GM18511 (cell line): ENCODE measurements at regions not wholly inside any gene's neighbourhood (a gene's known extent, or its start where the extent isn't known, plus 50 kb on each side); places are given as distances from the start of the nearest gene placed in this dataset.
"Not testable (repeated sequence)": the region's sequence is repeated elsewhere in the genome, so short reads cannot be mapped to it uniquely, and the experiment has no call there.

ENCODE experiments used
- ATAC-seq: cut with Tn5 transposase; IDR thresholded peaks from one replicate; pipeline ENCODE4 v1.9.1; 2021; ENCODE audit warnings: mild to moderate bottlenecking, moderate library complexity; ENCODE audit not compliant: unreplicated experiment

DNA sequence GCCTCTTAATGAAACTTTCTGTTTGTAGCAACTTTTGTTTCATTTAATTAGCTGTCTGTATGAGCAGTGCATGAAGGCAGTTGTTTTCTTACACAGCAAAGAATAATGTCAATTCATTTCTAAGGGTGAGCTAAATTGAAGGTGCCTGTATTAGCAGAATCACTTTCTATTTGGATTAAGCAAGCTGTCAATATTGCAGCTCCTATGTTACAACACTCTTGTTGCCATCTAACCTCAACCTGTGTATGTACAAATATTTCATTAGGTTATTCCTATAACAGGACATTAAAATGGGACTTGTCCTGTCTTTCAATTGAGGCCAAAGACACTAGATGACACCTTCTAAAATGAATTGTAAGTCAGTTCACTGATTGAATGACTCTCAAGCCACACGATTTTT lies 647.5 kb downstream of the UTRN start:
- no peak for ATAC-seq

DNA sequence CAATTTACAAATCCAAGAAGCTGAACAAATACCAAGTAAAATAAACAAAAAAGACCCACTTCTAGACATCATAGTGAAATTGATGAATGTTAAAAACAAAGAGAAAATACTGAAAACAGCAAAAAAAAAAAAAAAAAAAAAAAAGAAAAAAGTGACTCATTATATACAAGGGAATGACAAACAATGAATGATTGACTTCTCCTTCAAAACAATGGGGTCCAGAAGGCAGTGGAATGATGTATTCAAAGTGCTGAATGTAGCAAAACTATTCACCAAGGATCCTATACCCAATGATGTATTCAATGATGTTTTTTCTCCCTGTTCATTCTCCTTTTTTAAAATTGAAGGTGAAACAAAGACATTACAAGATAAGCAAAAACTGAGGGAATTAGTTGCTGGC lies 650.0 kb downstream of the UTRN start:
- ATAC-seq: no peak

DNA sequence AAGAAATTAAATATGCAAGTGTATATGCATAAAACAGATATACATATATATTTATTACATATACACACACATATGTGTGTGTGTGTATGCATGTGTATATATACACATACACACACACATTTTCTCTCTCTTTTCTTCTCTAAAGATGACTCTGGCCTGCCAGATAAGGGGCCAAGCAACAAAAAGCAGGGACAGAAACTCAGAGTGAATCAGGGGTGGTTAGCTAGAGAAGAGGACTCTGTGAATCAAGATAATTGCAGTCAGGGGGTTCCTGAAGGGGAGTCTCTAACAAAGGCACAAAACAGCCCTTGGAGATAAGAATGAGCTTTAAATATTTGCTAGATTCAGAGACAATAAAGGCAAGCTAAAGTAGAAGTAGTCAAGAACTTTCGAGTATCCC lies 650.5 kb downstream of the UTRN start:
- ATAC-seq: no peak

DNA sequence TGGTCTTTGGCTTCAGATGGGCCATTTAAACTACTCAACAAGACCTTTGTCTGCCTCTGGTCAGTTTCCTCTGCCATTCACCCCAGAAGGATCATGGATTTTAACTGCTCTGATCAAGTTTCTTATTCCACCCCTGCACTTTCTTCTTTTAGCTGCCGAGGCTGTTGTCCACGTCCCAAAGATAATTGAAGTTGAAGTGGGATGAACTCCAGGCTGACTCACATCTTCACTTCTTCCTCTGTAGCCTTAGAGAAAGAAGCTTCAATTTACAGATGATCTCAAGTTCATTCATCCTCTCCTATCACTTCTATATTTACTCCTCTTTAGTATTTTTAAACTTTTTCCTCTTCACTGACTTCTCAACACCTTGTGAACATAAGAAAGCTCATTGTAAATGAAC lies 651.6 kb downstream of the UTRN start:
- no peak for ATAC-seq

DNA sequence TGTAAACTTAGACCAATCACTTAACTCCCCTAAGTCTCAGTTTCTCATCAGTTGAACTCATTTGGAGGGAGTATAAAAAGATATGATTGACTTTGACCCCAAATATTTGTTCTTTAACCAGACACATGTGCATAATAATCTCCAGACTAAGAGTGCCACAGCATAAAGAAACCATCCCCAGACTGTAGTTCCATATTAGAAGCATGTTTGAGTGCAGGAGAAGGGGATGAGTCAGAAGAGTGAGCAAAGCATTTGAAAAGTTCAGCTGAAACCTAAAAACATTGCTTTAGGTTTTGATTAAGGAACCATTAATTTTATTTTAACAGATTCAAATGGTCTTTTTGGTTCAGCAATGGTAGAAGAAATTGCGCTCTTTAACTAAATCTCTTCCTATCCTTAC lies 654.8 kb downstream of the UTRN start:
- ATAC-seq: no peak

DNA sequence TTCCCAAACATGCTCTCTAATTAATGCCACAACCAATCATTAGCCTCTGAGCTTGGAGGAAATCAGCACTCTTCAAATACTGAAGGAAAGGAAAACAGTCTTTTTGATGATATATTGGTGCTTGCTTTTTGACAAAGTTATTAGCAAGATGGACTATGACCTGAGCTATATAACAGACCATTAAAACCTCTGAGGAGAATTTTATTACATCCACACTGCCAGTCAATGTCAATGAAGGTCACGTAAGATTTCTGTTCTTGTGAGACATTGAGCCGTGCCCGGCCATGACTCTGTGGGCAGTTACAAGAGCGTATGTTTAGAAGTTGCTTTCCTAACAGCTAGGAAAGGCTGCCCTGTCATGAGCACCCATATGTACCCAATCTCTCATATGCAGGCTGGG lies 659.0 kb downstream of the UTRN start:
- ATAC-seq: no peak

DNA sequence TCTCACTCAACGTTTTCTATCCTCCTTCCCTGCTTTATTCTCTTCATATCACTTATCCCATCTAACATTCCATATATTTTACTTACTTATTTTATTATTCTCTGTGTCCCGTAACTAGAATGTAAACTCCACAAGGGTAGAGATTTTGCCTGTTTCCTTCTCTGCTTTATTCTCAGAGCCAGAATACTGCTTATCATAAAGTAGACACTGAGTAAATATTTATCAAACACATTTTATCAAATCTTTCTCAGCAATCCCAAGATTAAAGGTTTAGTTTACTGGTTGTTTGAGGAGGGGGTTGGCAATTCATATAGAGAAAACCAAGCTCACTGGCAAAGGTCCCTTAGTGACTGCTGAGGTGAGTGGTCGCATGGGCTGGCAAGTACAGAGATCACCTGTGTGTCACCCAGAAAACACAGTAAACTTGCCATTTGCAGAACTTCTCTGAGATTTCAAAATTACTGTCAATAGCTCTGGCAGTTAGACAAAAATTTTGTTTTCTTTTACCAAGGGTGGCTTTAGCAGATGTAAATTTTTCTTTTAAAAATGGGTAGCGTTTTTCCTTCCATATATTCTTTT lies 662.4 kb downstream of the UTRN start:
- no peak for ATAC-seq

DNA sequence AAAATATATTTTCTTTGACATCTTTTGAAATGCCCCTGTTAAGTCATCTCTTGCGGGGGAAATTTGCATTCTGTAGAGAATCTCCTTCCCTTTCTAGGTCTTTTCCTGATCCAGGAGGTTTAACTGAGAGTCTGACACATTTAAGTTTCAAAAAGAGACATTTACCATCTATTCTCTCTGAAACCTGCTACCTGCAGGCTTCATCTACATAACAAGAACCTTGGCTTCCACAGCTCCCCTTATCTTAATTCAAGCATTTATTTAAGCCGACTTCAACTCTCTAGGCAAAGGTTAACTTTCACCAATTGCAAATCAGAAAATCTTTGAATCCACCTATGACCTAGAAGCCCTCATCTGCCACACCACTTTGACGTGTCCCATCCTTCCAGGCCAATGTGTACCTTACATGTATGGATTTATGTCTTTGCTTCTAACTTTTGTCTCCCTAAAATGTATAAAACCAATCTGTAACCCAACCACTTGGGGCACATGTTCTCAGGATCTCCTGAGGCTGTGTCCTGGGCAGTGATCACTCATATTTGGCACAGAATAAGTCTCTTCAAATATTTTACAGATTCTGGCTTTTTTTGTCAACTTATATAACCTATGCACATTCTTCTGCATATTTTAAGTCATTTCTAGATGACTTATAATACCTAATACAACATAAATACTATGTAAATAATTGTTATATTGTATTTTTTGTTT lies 666.7 kb downstream of the UTRN start:
- no peak for ATAC-seq

DNA sequence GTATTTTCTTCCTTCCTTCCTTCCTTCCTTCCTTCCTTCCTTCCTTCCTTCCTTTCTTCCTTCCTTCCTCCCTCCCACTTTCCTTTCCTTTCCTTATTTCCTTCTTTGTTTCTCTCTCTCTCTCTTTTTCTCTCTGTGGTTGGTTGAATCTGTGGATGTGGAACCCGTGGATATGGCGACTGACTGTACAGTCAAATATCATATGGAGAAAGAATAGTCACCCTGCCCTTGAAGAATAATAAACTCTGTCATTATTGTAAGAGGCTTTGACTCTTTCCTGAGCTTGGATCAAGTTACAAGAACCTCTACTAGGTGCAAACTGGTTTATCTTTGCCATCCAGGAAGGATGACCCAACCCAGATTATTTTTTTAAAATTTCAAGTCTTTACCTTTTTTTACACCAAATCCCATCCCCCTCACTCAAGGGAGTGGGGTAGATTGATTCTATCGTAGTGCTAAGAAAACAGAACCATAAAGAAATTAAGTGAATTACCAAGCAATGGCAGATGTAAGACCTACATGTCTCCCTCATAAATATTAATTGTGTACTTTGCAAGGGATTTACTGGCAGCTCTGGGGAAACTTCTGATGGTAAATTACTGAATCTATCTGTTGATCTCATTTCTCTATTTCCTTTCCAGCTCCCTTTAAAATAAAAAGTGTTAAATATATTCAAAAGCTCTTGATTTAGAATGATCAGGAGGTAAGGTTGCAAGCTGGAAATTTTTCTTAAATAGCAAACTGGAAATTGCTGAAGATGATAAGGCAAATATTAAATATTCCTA lies 667.5 kb downstream of the UTRN start:
- ATAC-seq: no peak

DNA sequence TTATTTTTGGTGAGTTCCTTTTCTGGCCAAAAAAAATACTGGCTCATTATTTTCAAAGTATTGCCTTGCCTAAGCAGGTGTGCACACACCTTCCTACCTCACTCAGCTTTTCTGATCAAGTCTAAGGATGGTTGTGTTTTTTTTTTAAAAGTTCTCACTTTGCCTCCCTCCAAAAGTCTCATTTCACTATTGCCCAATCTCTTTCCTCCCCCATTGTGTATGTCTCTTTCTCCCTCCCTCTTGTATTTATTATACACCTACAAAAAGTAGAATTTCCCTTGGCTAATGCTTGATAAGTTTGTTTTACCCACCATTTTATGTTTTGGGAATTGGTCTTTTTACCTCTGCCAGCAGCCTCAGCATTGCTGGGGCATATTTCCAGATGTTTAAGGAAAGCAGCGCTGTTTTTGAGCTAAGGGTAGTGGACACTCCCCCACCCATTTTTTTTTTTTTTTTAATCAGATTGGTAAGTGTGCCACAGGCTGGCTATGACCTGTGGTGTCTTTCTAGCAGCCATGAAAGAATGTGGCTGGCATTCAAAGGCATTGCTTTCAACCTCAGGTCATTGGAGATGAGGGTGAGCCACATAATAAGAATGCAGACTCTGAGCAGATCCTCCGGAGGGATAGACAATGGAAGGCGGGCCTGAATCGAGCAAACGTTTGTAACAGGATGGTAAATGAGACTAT lies 668.6 kb downstream of the UTRN start:
- ATAC-seq: no peak

DNA sequence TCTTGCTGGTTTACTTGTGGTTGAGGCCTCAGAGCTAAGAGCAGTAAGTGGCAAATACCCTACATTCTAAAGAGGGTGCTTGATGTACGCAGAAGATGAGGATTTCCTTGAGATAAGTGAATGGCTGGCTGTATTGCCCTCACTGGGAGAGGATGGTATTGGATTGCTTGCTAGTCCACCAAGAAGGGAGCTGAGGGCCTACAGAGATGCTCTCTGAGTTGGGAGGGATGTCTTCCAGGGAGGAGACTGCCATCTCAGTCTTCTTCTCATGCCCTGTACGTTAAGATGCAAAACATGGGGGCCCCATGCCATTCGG lies 669.1 kb downstream of the UTRN start:
- no peak for ATAC-seq

DNA sequence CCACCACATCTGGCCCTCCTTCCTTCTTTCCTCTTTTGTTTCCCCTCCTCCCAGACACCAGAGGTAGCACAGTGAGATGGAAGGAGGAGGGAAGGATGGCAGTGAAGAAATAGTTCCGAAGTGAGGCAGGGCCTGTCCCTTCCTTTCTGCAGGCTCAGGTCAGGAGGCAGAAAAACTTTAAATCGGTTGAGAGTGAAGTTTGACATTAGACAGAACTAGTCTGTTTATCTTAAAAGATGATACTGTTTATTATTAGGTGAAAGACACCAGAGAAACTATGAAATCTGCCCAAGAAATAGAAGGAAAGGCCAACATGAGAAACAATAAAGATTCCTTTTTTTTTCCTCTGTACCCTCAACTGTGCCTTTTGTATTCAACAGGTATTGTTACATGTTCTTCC lies 670.3 kb downstream of the UTRN start:
- no peak for ATAC-seq

DNA sequence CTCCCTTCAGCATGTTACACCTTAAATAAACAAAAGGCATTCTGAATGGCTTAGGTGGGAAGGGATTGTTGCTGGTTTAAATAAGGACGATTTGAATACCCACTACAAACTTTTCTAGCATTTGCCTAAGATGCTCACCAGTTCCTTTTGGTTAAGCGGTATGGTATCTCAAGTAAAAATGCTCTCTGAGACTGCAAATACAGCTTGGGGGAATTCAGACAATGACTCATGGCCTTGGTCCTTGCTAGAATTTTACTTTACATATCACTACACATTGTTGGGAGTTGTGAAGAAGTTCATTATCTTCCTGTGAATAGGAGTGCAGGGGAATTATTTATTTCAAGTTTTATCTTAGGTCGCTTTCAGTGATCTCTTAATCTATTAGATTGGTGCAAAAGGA lies 670.7 kb downstream of the UTRN start:
- no peak for ATAC-seq

DNA sequence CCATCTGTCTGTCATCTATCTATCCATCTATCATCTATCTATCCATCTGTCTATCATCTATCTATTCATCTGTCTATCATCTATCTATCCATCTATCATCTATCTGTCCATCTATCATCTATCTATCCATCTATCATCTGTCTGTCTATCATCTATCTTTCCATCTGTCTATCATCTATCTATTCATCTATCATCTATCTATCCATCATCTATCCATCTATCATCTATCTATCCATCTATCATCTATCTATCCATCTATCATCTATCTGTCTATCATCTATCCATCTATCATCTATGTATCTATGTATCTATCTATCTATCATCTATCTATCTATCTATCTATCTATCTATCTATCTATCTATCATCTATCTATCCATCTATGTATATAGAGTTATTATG lies 671.6 kb downstream of the UTRN start:
- not testable (repeated sequence) for ATAC-seq

DNA sequence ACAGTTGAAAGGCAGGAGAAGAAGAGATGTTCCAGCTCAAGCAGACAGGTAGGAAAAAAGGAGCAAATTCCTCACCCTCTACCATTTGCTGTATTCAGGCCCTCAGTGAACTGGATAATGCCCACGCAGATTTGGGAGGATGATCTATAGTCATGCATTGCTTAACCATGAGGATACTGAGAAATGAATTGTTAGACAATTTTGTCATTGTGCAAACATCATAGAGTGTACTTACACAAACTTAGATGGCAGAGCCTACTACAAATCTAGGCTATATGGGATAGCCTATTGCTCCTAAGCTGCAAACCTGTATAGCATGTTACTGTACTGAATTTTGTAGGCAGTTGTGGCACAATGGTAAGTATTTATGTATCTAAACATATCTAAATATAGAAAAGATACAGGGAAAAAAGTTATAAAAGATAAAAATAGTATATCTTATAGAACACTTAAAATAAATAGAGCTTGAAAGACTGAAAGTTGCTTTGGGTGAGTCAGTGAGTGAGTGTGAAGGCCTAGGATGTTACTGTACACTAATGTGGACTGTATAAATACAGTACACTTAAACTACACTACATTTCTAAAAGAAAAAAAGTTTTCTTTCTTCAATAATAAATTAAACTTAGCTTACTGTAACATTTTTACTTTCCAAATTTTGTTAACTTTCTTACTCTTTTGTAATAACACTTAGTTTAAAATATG lies 672.3 kb downstream of the UTRN start:
- ATAC-seq: no peak

DNA sequence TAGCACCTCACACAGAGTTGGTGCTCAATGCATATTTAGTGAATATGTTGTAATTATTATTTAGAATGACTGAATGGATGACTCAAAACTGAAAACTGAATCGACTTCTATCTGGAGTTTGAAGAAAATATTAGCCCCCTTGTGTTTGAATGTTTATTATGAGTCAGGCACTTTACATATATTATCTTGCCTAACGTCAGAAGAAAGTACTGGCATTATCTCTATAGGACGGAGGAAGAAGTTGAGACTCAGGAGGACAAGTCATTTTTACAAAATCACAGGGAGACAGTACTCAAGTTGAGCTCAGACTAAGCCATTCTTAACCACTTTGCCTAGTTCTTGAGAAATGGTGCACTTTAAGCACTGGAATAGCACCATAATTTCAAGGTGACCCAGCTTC lies 684.0 kb downstream of the UTRN start:
- ATAC-seq: no peak

DNA sequence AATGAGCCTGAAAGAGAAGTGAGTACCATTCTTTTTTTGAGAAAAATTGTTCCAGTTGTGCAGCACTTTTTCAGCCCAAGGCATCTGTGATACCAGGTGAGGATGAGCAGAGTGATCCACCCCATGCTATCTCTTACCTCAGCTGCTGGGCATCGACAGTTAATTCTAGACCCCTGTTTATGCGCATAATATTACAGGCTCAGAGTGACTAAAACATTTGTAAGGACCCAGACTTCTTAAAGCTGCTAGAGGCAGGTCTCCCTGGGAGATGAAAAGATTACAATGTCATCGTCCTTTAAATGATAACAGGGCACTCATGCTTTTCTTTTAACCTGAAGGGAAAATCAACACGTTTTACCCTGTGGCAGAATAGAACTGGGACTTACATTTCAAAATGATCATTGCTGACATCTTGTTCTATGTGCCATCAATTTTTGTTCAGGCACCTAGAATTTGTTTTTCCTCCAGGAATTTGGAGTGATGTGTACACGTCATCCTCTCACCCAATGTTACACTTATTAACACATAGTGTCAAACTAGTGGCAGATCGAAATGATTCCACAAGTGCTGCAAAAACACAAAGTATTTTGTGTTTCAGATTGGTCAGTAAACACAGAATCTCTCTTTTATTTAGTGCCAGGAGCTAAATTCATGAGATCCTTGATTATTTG lies 684.6 kb downstream of the UTRN start:
- ATAC-seq: no peak

DNA sequence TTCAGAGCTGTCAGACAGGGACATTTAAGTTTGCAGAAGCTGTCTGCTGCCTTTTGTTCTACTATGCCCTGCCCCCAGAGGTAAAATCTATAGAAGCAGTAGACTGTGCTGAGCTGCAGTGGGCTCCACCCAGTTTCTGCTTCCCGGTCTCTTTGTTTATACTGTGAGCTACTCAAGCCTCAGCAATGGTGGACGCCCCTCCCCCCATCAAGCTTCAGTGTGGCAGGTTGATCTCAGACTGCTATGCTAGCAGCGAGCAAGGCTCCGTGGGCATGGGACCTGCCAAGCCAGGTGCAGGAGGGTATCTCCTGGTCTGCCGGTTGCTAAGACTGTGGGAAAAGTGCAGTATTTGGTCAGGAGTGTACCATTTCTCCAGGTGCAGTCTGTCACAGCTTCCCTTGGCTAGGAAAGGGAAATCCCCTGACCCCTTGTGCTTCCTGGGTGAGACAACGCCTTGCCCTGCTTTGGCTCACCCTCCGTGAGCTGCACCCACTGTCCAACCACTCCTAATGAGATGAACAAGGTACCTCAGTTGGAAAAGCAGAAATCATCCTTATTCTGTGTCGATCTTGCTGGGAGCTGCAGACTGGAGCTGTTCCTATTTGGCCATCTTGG lies 692.2 kb downstream of the UTRN start:
- not testable (repeated sequence) for ATAC-seq

DNA sequence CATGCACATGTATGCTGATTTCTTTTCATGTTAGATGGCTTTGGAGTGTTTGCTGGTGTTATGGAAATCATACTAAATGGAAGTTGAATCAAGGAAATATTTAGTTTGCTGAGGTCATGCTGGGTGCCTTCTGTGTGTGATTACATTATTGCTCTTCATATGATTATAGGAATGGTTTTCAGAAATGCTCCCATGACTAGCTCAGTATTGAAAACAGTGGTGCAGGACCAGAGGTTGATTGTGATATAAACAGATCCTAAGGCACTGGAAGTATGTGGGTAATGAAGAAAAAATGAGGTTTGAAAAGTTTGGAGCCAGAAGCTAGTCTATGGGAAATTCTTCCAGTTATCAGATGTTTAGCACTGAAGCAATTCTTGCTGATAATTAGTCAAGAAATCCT lies 693.1 kb downstream of the UTRN start:
- ATAC-seq: no peak

DNA sequence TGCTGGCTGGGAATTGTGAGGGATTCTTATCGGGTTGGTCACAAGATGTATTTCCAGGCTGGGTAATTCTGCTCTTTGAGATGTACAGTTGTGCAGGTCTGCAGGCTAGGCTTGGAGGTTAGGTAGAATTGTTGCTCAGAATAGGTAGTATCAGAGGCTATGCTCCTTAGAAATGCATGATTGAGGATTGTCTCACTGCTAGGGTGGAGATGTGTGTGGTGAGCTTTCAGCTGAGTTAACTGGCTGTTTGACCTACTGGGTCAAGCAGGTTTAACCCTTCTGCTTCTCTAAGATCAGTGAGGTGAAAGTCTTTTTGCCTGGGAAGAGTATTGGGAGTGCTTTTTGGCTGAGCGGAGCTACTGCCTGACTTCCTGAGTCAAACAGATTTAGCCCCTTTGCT lies 701.1 kb downstream of the UTRN start:
- no peak for ATAC-seq
